MM.1S (cell line): ENCODE measurements at regions not wholly inside any gene's neighbourhood (a gene's known extent, or its start where the extent isn't known, plus 50 kb on each side); places are given as distances from the start of the nearest gene placed in this dataset.

Experiments
- EZH2 ChIP-seq: fragments of 300-600 bp; sonication (generic); optimal IDR thresholded peaks from 2 replicates; pipeline ENCODE3; 2017; ENCODE audit warnings: low read depth, mild to moderate bottlenecking, antibody characterized with exemption, low read length, mixed read lengths
- EZH2phosphoT487 ChIP-seq: fragments of 300-600 bp; sonication (generic); IDR thresholded peaks from 2 replicates; pipeline ENCODE4 v1.6.1; 2018; ENCODE audit warnings: antibody characterized with exemption, low read length
- TF ChIP-seq, protein P1 (sequence below): fragments of 300-600 bp; sonication (generic); IDR thresholded peaks from 2 replicates; pipeline ENCODE4 v1.5.1; 2016; ENCODE audit warnings: antibody characterized with exemption, low read length, mixed read lengths

GRCh38 chr7:85565276-85565675 lies 378.4 kb upstream of the SEMA3D start:
- TF ChIP-seq, protein P1, sequence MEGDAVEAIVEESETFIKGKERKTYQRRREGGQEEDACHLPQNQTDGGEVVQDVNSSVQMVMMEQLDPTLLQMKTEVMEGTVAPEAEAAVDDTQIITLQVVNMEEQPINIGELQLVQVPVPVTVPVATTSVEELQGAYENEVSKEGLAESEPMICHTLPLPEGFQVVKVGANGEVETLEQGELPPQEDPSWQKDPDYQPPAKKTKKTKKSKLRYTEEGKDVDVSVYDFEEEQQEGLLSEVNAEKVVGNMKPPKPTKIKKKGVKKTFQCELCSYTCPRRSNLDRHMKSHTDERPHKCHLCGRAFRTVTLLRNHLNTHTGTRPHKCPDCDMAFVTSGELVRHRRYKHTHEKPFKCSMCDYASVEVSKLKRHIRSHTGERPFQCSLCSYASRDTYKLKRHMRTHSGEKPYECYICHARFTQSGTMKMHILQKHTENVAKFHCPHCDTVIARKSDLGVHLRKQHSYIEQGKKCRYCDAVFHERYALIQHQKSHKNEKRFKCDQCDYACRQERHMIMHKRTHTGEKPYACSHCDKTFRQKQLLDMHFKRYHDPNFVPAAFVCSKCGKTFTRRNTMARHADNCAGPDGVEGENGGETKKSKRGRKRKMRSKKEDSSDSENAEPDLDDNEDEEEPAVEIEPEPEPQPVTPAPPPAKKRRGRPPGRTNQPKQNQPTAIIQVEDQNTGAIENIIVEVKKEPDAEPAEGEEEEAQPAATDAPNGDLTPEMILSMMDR = no peak
- TF ChIP-seq EZH2 (no peak), EZH2phosphoT487 (no peak)
